ENCODE measurements at regions not wholly inside any gene's neighbourhood (a gene's known extent, or its start where the extent isn't known, plus 50 kb on each side); places are given as distances from the start of the nearest gene placed in this dataset.

DNA sequence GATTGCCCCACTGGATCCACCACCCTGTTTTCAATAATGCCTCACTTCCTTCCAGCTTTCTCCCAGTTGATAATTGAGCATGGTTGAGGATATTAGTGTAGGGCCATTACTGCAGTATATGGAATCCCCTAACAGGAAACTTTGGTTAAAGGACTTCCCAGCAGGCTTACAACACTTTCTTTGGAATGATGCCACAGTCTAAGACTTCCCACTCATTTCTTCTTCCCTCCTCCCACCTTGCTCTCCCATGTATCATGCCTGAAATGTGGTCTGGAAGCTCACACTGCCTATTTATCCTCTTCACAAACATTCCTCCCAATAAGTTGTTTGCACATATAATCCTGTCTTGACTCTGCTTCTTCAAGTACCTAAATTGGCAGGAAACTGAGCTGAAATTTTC is 863.3 kb downstream of the CENPC start:
- TF ChIP-seq EZH2 (IDR thresholded peaks at IDR 0.05; ENCODE audit: insufficient read depth, poor library complexity, severe bottlenecking) = no peak
- no peak for TF ChIP-seq EZH2phosphoT487 (IDR thresholded peaks at IDR 0.05; ENCODE audit: insufficient read depth, low read depth)

All from GM23248 (cell line).